22Rv1 (cell line): ENCODE measurements at regions not wholly inside any gene's neighbourhood (a gene's known extent, or its start where the extent isn't known, plus 50 kb on each side); places are given as distances from the start of the nearest gene placed in this dataset.

ENCODE experiments used
- ZFX ChIP-seq: fragments of 450-650 bp; IDR thresholded peaks from 2 replicates; pipeline ENCODE4 v1.6.1; 2017; ENCODE audit warnings: antibody characterized with exemption, borderline replicate concordance
- TF ChIP-seq, protein P1 (sequence below): fragments of 450-650 bp; IDR thresholded peaks from 2 replicates; pipeline ENCODE4 v1.5.1; 2017; ENCODE audit warnings: mild to moderate bottlenecking

DNA sequence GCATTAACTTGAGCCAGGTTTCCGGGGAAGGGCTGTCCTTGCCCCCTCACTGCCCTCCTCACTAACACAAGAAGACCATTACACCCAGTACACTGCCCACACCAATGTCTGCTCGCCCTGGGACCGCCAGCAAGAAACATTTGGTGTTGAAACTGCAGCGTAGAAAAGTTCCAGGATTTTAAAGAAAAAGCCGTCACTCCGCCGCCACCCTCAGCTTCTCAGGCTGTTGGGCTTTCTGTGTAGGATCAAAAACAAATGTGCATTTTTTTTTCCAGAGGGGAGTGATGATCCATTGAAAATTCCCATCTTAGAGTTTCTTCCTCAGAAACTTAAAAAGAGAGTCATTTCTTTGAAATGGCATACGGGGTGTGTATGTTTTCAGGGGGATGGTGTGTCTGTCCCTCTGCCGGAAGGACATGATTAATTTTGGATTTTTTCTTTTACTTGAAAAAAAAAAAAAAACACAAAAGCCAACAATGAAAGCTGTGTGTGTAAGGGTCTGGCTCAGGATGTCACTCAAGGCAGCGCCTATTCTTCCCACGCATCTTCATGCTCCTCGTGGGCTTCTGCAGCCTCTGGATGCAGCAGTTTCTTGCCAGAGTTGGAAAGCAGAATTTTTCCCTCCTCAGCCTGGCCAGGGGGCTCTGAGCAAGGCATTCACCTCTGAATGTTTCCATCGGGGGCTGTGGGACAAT is 184.9 kb downstream of the GLI2 start:
- TF ChIP-seq, protein P1, sequence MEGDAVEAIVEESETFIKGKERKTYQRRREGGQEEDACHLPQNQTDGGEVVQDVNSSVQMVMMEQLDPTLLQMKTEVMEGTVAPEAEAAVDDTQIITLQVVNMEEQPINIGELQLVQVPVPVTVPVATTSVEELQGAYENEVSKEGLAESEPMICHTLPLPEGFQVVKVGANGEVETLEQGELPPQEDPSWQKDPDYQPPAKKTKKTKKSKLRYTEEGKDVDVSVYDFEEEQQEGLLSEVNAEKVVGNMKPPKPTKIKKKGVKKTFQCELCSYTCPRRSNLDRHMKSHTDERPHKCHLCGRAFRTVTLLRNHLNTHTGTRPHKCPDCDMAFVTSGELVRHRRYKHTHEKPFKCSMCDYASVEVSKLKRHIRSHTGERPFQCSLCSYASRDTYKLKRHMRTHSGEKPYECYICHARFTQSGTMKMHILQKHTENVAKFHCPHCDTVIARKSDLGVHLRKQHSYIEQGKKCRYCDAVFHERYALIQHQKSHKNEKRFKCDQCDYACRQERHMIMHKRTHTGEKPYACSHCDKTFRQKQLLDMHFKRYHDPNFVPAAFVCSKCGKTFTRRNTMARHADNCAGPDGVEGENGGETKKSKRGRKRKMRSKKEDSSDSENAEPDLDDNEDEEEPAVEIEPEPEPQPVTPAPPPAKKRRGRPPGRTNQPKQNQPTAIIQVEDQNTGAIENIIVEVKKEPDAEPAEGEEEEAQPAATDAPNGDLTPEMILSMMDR = no peak
- no peak for TF ChIP-seq ZFX
